ENCODE measurements at regions not wholly inside any gene's neighbourhood (a gene's known extent, or its start where the extent isn't known, plus 50 kb on each side); places are given as distances from the start of the nearest gene placed in this dataset.

- Mint-ChIP-seq H3K4me3 (no peak overlapping the region), H3K9me3 (peaks cover 3% of the 10 kb centered on the region), H3K27me3 (ENCODE audit: low read depth) (no peaks in the 10 kb centered on the region), H3K27ac (ENCODE audit: unreplicated experiment) (no peak overlapping the region), H3K36me3 (ENCODE audit: low read depth) (no peaks in the 10 kb centered on the region), H3K4me1 (peaks cover 13% of the 10 kb centered on the region)
- no peak for DNase-seq (ENCODE audit: low read depth, low spot score)
- TF ChIP-seq CTCF (conservative IDR thresholded peaks at IDR 0.05): no peak
Observed at GRCh38 chr21:41052820-41053555, 115.0 kb upstream of the BACE2 start.

- TF ChIP-seq CTCF (conservative IDR thresholded peaks at IDR 0.05): no peak
- H3K27ac Mint-ChIP-seq (ENCODE audit: unreplicated experiment): no peak overlapping the region
- H3K36me3 Mint-ChIP-seq (ENCODE audit: low read depth): no peaks in the 10 kb centered on the region
- no peaks in the 10 kb centered on the region for H3K27me3 Mint-ChIP-seq (ENCODE audit: low read depth)
- DNase-seq (ENCODE audit: low read depth, low spot score): no peak
- H3K4me3 Mint-ChIP-seq: no peak overlapping the region
- peaks cover 2% of the 10 kb centered on the region for H3K4me1 Mint-ChIP-seq
- peaks cover 3% of the 10 kb centered on the region for H3K9me3 Mint-ChIP-seq
Observed at GRCh38 chr21:41054018-41054578, 113.9 kb upstream of the BACE2 start.

GRCh38 chr21:41055266-41055665 lies 112.7 kb upstream of the BACE2 start:
- Mint-ChIP-seq H3K4me3 (no peak overlapping the region), H3K4me1 (peaks cover 8% of the 10 kb centered on the region), H3K27me3 (ENCODE audit: low read depth) (no peaks in the 10 kb centered on the region), H3K9me3 (peaks cover 4% of the 10 kb centered on the region), H3K27ac (ENCODE audit: unreplicated experiment) (no peak overlapping the region), H3K36me3 (ENCODE audit: low read depth) (no peaks in the 10 kb centered on the region)
- TF ChIP-seq CTCF (conservative IDR thresholded peaks at IDR 0.05): no peak
- DNase-seq (ENCODE audit: low read depth, low spot score): no peak

- Mint-ChIP-seq H3K27ac (ENCODE audit: unreplicated experiment) (peak overlapping the region; percentile 83), H3K36me3 (ENCODE audit: low read depth) (no peaks in the 10 kb centered on the region), H3K4me3 (no peak overlapping the region), H3K27me3 (ENCODE audit: low read depth) (no peaks in the 10 kb centered on the region), H3K4me1 (peaks cover 19% of the 10 kb centered on the region), H3K9me3 (peaks cover 4% of the 10 kb centered on the region)
- TF ChIP-seq CTCF (conservative IDR thresholded peaks at IDR 0.05): no peak
- no peak for DNase-seq (ENCODE audit: low read depth, low spot score)
Observed at GRCh38 chr21:41059871-41060270, 108.1 kb upstream of the BACE2 start.

GRCh38 chr21:41061701-41062100 lies 106.3 kb upstream of the BACE2 start:
- H3K27me3 Mint-ChIP-seq (ENCODE audit: low read depth): no peaks in the 10 kb centered on the region
- H3K36me3 Mint-ChIP-seq (ENCODE audit: low read depth): no peaks in the 10 kb centered on the region
- H3K27ac Mint-ChIP-seq (ENCODE audit: unreplicated experiment): no peak overlapping the region
- no peak overlapping the region for H3K4me3 Mint-ChIP-seq
- H3K4me1 Mint-ChIP-seq: peaks cover 19% of the 10 kb centered on the region
- DNase-seq (ENCODE audit: low read depth, low spot score): no peak
- TF ChIP-seq CTCF (conservative IDR thresholded peaks at IDR 0.05): no peak
- peaks cover 4% of the 10 kb centered on the region for H3K9me3 Mint-ChIP-seq

All from neural crest cell (in vitro differentiated cells).